Neural progenitor cell (in vitro differentiated cells): ENCODE measurements at regions not wholly inside any gene's neighbourhood (a gene's known extent, or its start where the extent isn't known, plus 50 kb on each side); places are given as distances from the start of the nearest gene placed in this dataset.

ENCODE experiments used
- CTCF ChIP-seq: fragments of 200-600 bp; sonication (generic); IDR thresholded peaks from 2 replicates; pipeline ENCODE4 v1.5.1; 2017; ENCODE audit warnings: antibody characterized with exemption, mild to moderate bottlenecking
- EZH2 ChIP-seq: fragments of 200-600 bp; sonication (generic); IDR thresholded peaks from 2 replicates; pipeline ENCODE4 v1.6.1; 2017; ENCODE audit warnings: antibody characterized with exemption, mild to moderate bottlenecking, moderate library complexity
- EZH2phosphoT487 ChIP-seq: fragments of 200-600 bp; sonication (generic); IDR thresholded peaks from 2 replicates; pipeline ENCODE4 v1.6.1; 2017; ENCODE audit warnings: antibody characterized with exemption

DNA sequence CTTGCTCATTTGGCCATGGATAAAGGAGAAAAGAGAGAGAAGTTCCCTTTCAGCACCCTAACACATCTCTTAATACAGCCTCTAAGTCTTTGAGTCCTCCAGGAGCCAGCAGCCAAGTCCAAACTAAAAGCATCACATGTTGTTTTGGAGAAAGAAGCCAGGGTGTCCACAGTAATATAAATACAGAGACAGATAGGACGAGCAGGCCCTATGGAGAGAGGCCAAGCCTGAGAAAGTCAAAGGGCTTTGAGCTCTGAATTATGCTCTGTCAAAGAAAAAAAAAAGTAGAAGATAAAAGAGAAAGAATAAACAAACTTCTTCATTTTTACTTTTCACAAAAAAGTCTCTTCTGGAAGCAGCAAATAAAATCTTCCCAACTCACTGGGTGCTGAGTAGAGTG is 92.4 kb upstream of the THBS1 start:
- TF ChIP-seq CTCF (no peak), EZH2 (no peak), EZH2phosphoT487 (no peak)
